Esophagus squamous epithelium (tissue), 5 donors: ENCODE measurements at regions not wholly inside any gene's neighbourhood (a gene's known extent, or its start where the extent isn't known, plus 50 kb on each side); places are given as distances from the start of the nearest gene placed in this dataset.

Experiments used
- DNase-seq: peaks from one replicate; lab custom pipeline; 2025; lab: John Stamatoyannopoulos, UW
- H3K27ac ChIP-seq, 4 donors: fragments of 200-600 bp; sonication (generic); one replicate each; pipeline ENCODE4 v1.5.1; 2016 to 2019; ENCODE audit warnings: mild to moderate bottlenecking in 1 of 4
- H3K27me3 ChIP-seq, 4 donors: fragments of 200-600 bp; sonication (generic); 1 replicate in 3 of 4; 2 replicates in 1 of 4; pipeline versions ENCODE4 v1.5.1 to v1.6.0; 2017 to 2021; ENCODE audit warnings: antibody characterized with exemption in 1 of 4
- H3K36me3 ChIP-seq, 3 donors: fragments of 200-600 bp; sonication (generic); one replicate each; pipeline ENCODE4 v1.5.1; 2016 to 2019
- H3K4me1 ChIP-seq, 3 donors: fragments of 200-600 bp; sonication (generic); one replicate each; pipeline ENCODE4 v1.5.1; 2017 to 2019
- H3K4me3 ChIP-seq, 4 donors: fragments of 200-600 bp; sonication (generic); 1 replicate in 3 of 4; 2 replicates in 1 of 4; pipeline ENCODE4 v1.5.1; 2016 to 2019; ENCODE audit warnings: mild to moderate bottlenecking in 2 of 4, moderate library complexity in 1 of 4
- H3K9me3 ChIP-seq, 3 donors: fragments of 200-600 bp; sonication (generic); one replicate each; pipeline ENCODE4 v1.5.1; 2016 to 2019
- POLR2A ChIP-seq, 4 donors: fragments of 450-650 bp; IDR thresholded peaks; one replicate each; pipeline ENCODE4 v1.6.1; 2017; ENCODE audit warnings: antibody characterized with exemption in 4 of 4, mild to moderate bottlenecking in 4 of 4, moderate library complexity in 3 of 4
- WGBS, 2 donors: methylation state at CpG; one replicate each; pipeline ENCODE4 v1.1.5; 2018; 5-methylcytosine and 5-hydroxymethylcytosine counted together
- intact Hi-C: fragments of 100-400 bp; cut with DNase I; formaldehyde crosslinking; loops from one replicate; pipeline ENCODE4 v1.15.0; 2022
- TF ChIP-seq, protein P1 (sequence below), 6 experiments: fragments of 450-650 bp in 4 of 6; fragments of 200-600 bp in 2 of 6; sonication (generic) in 2 of 6; IDR thresholded peaks; one replicate each; pipeline ENCODE4 v1.5.1; 2016 to 2019; ENCODE audit warnings: antibody characterized with exemption in 6 of 6, mild to moderate bottlenecking in 4 of 6, moderate library complexity in 4 of 6
- donor health status: DM: yes; HTN: yes; CAD: no.

GRCh38 chr14:42555365-42555764, 948.7 kb downstream of the LRFN5 start:
- Histone ChIP-seq H3K36me3 (no peaks in the 10 kb centered on the region), H3K27me3 (no peaks in the 10 kb centered on the region), H3K27ac (no peak overlapping the region), H3K9me3 (no peaks in the 10 kb centered on the region), H3K4me3 (no peak overlapping the region), H3K4me1 (no peaks in the 10 kb centered on the region)
- intact Hi-C loops, result no loop called here
- TF ChIP-seq, protein P1, sequence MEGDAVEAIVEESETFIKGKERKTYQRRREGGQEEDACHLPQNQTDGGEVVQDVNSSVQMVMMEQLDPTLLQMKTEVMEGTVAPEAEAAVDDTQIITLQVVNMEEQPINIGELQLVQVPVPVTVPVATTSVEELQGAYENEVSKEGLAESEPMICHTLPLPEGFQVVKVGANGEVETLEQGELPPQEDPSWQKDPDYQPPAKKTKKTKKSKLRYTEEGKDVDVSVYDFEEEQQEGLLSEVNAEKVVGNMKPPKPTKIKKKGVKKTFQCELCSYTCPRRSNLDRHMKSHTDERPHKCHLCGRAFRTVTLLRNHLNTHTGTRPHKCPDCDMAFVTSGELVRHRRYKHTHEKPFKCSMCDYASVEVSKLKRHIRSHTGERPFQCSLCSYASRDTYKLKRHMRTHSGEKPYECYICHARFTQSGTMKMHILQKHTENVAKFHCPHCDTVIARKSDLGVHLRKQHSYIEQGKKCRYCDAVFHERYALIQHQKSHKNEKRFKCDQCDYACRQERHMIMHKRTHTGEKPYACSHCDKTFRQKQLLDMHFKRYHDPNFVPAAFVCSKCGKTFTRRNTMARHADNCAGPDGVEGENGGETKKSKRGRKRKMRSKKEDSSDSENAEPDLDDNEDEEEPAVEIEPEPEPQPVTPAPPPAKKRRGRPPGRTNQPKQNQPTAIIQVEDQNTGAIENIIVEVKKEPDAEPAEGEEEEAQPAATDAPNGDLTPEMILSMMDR (IDR thresholded peaks at IDR 0.05), result no peak
- no peak for TF ChIP-seq POLR2A (IDR thresholded peaks at IDR 0.05)
- no peak for DNase-seq
- WGBS, 2 donors, result 76 to 83% methylated on average over 2 of the region's 2 CpGs

GRCh38 chr14:42554091-42554490, 947.4 kb downstream of the LRFN5 start:
- Histone ChIP-seq H3K4me3 (no peak overlapping the region), H3K4me1 (no peaks in the 10 kb centered on the region), H3K27me3 (no peaks in the 10 kb centered on the region), H3K9me3 (no peaks in the 10 kb centered on the region), H3K36me3 (no peaks in the 10 kb centered on the region), H3K27ac (no peak overlapping the region)
- no peak for DNase-seq
- intact Hi-C loops, result no loop called here
- TF ChIP-seq, protein P1 (IDR thresholded peaks at IDR 0.05), result no peak
- no peak for TF ChIP-seq POLR2A (IDR thresholded peaks at IDR 0.05)
- 83 to 86% methylated on average over 2 of the region's 2 CpGs for WGBS, 2 donors

DNA sequence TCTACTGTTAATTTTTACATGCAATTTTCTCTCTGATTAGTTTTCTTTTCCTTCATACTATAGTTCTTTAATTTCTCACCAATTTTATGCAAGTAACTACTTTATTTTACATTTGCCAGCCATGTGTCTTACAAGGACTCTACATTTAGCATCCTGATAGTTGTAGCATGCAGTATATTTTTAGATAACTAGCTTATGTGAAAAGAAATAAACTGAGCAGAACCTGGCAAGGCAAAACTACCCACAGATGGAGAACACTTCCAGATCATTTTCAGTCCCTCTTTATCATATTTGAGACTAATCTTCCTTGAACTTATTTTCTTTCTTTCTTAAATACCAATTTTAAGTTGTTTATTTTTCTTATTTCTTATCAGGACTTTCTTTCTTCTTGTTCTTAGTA, 943.6 kb downstream of the LRFN5 start:
- no peaks in the 10 kb centered on the region for H3K36me3 ChIP-seq
- no peak overlapping the region for H3K4me3 ChIP-seq
- no peak for TF ChIP-seq POLR2A (IDR thresholded peaks at IDR 0.05)
- TF ChIP-seq, protein P1 (IDR thresholded peaks at IDR 0.05), result no peak
- no peaks in the 10 kb centered on the region for H3K27me3 ChIP-seq
- intact Hi-C loops, result no loop called here
- no peak overlapping the region for H3K27ac ChIP-seq
- DNase-seq, result no peak
- no peaks in the 10 kb centered on the region for H3K9me3 ChIP-seq
- H3K4me1 ChIP-seq, result no peaks in the 10 kb centered on the region

GRCh38 chr14:42548349-42548748, 941.7 kb downstream of the LRFN5 start:
- Histone ChIP-seq H3K9me3 (no peaks in the 10 kb centered on the region), H3K27me3 (no peaks in the 10 kb centered on the region), H3K36me3 (no peaks in the 10 kb centered on the region), H3K4me1 (no peaks in the 10 kb centered on the region), H3K27ac (no peak overlapping the region), H3K4me3 (no peak overlapping the region)
- TF ChIP-seq, protein P1 (IDR thresholded peaks at IDR 0.05), result no peak
- no peak for TF ChIP-seq POLR2A (IDR thresholded peaks at IDR 0.05)
- no peak for DNase-seq
- intact Hi-C loops, result no loop called here

GRCh38 chr14:42545636-42546035, 939.0 kb downstream of the LRFN5 start:
- TF ChIP-seq, protein P1 (IDR thresholded peaks at IDR 0.05), result no peak
- no peak for TF ChIP-seq POLR2A (IDR thresholded peaks at IDR 0.05)
- intact Hi-C loops, result no loop called here
- H3K27me3 ChIP-seq, result no peaks in the 10 kb centered on the region
- no peak overlapping the region for H3K27ac ChIP-seq
- H3K4me3 ChIP-seq, result no peak overlapping the region
- no peaks in the 10 kb centered on the region for H3K9me3 ChIP-seq
- H3K36me3 ChIP-seq, result no peaks in the 10 kb centered on the region
- 45 to 70% methylated on average over 2 of the region's 2 CpGs for WGBS, 2 donors
- no peak for DNase-seq
- no peaks in the 10 kb centered on the region for H3K4me1 ChIP-seq
